Urinary bladder (tissue), 3 donors: ENCODE measurements at regions not wholly inside any gene's neighbourhood (a gene's known extent, or its start where the extent isn't known, plus 50 kb on each side); places are given as distances from the start of the nearest gene placed in this dataset.

ENCODE experiments used
- DNase-seq: peaks from one replicate; pipeline ENCODE4 v3.0.0-alpha.2; 2015; ENCODE audit errors: extremely low spot score
- H3K27ac ChIP-seq: one replicate; pipeline ENCODE4 v1.5.1; 2013; ENCODE audit warnings: low read depth, mild to moderate bottlenecking, moderate library complexity
- H3K36me3 ChIP-seq: one replicate; pipeline ENCODE4 v1.6.1; 2013; ENCODE audit warnings: mild to moderate bottlenecking, moderate library complexity; ENCODE audit not compliant: insufficient read depth
- H3K4me1 ChIP-seq: one replicate; pipeline ENCODE4 v1.6.1; 2013; ENCODE audit warnings: mild to moderate bottlenecking, moderate library complexity; ENCODE audit not compliant: insufficient read depth
- H3K4me3 ChIP-seq: one replicate; pipeline ENCODE4 v1.5.1; 2013; ENCODE audit warnings: low read depth, low read length
- WGBS: extraction: QIAGEN DNeasy Blood & Tissue Kit; methylation state at CpG from one replicate; pipeline ENCODE4 v1.1.7; 2013; 5-methylcytosine and 5-hydroxymethylcytosine counted together
- donor health status: healthy with polysubstance abuse.
- donor health status: healthy.

- no peaks in the 10 kb centered on the region for H3K36me3 ChIP-seq
- no peak overlapping the region for H3K27ac ChIP-seq
- H3K4me3 ChIP-seq = no peak overlapping the region
- 97% methylated on average over 1 of the region's 1 CpG for WGBS
- DNase-seq = no peak
- H3K4me1 ChIP-seq = no peaks in the 10 kb centered on the region
These were observed 411.8 kb upstream of the PTBP2 start for GRCh38 chr1:96309783-96310182.

GRCh38 chr1:96313216-96313615 lies 408.4 kb upstream of the PTBP2 start:
- H3K4me1 ChIP-seq = no peaks in the 10 kb centered on the region
- DNase-seq = no peak
- no peaks in the 10 kb centered on the region for H3K36me3 ChIP-seq
- H3K4me3 ChIP-seq = no peak overlapping the region
- H3K27ac ChIP-seq = no peak overlapping the region
- 97% methylated on average over 1 of the region's 1 CpG for WGBS

GRCh38 chr1:96329121-96329520 lies 392.5 kb upstream of the PTBP2 start:
- DNase-seq = no peak
- Histone ChIP-seq H3K36me3 (no peaks in the 10 kb centered on the region), H3K4me1 (no peaks in the 10 kb centered on the region), H3K27ac (no peak overlapping the region), H3K4me3 (no peak overlapping the region)
- WGBS = 67% methylated on average over 4 of the region's 4 CpGs

- Histone ChIP-seq H3K27ac (no peak overlapping the region), H3K4me1 (no peaks in the 10 kb centered on the region), H3K4me3 (no peak overlapping the region), H3K36me3 (no peaks in the 10 kb centered on the region)
- DNase-seq = no peak
- WGBS = 89% methylated on average over 3 of the region's 3 CpGs
These were observed 390.0 kb upstream of the PTBP2 start for GRCh38 chr1:96331596-96331995.

GRCh38 chr1:96333522-96334235 lies 387.9 kb upstream of the PTBP2 start:
- 78% methylated on average over 4 of the region's 4 CpGs for WGBS

GRCh38 chr1:96334236-96334557 lies 387.4 kb upstream of the PTBP2 start:
- Histone ChIP-seq H3K4me1 (no peaks in the 10 kb centered on the region), H3K27ac (no peak overlapping the region), H3K36me3 (no peaks in the 10 kb centered on the region), H3K4me3 (no peak overlapping the region)
- 96% methylated on average over 4 of the region's 4 CpGs for WGBS
- no peak for DNase-seq

More at GRCh38 chr1:96333522-96334235, 387.9 kb upstream of the PTBP2 start:
- no peak overlapping the region for H3K4me3 ChIP-seq
- H3K36me3 ChIP-seq = no peaks in the 10 kb centered on the region
- no peaks in the 10 kb centered on the region for H3K4me1 ChIP-seq
- H3K27ac ChIP-seq = no peak overlapping the region
- DNase-seq = no peak

DNA sequence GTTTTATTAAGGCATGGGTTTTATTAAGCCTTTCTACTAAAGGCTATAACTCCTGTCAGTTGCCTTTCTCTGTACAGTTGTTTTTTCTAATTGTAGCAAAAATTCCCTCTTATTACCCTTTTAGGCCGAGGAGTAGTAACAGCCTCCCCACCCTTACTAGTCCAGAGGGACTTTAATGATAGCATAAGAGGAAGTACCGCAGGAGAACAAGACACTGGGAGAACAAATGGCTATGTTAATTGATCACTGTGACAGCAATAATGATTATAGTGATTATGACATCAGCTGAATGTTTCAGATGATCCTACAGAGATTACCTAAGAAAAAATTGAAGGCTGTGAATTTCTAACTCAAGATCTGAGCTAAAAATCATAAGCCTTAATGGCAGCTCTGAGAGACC lies 383.0 kb upstream of the PTBP2 start:
- Histone ChIP-seq H3K4me3 (no peak overlapping the region), H3K27ac (no peak overlapping the region), H3K36me3 (no peaks in the 10 kb centered on the region), H3K4me1 (no peaks in the 10 kb centered on the region)
- 76% methylated on average over 2 of the region's 2 CpGs for WGBS
- no peak for DNase-seq

GRCh38 chr1:96340686-96341085 lies 380.9 kb upstream of the PTBP2 start:
- no peak overlapping the region for H3K4me3 ChIP-seq
- no peak for DNase-seq
- H3K27ac ChIP-seq = no peak overlapping the region
- H3K36me3 ChIP-seq = no peaks in the 10 kb centered on the region
- H3K4me1 ChIP-seq = no peaks in the 10 kb centered on the region

- no peaks in the 10 kb centered on the region for H3K4me1 ChIP-seq
- H3K36me3 ChIP-seq = no peaks in the 10 kb centered on the region
- no peak overlapping the region for H3K27ac ChIP-seq
- DNase-seq = no peak
- H3K4me3 ChIP-seq = no peak overlapping the region
These were observed 374.9 kb upstream of the PTBP2 start for GRCh38 chr1:96346719-96347118.

DNA sequence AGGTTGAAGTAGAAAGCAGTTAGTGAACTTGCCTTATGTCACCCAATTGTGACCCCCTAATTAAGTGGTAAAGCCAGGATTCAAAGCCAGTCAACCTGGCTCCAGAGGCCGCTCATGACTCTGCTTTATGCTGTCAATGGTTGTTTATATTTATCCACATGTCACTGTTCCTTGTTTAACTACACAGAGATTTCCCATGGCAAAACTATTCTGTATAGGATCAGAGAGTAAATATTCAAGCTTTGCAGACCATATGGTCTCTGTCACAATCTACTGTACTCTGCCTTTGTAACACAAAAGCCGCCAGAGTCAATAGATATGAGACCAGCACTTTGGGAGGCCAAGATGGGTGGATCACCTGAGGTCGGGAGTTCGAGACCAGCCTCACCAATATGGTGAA lies 371.7 kb upstream of the PTBP2 start:
- Histone ChIP-seq H3K27ac (no peak overlapping the region), H3K4me3 (no peak overlapping the region), H3K4me1 (no peaks in the 10 kb centered on the region), H3K36me3 (no peaks in the 10 kb centered on the region)
- DNase-seq = no peak
- 80% methylated on average over 4 of the region's 4 CpGs for WGBS

- Histone ChIP-seq H3K4me1 (no peaks in the 10 kb centered on the region), H3K36me3 (no peaks in the 10 kb centered on the region), H3K27ac (no peak overlapping the region), H3K4me3 (no peak overlapping the region)
- DNase-seq = no peak
- WGBS = 79% methylated on average over 2 of the region's 2 CpGs
These were observed 368.9 kb upstream of the PTBP2 start for GRCh38 chr1:96352733-96353132.

DNA sequence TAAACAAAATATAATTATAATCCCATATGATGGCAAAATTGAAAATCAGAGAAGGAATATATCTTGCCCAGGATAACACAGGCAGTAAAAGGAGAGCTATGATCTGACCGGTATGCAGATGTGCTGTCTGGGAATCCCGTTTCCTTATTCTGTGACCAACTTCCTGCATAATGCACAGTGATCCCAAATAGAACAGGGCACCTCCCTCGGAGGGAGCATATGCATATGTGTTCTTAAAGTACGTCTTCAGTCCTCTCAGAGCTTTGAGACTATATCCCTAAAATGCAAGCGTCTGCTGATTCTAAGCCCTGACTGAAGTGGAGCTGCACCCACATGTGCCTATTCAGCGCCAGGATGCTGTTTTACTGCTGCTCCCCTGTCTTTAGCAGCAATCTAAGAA lies 366.1 kb upstream of the PTBP2 start:
- Histone ChIP-seq H3K4me3 (no peak overlapping the region), H3K4me1 (no peaks in the 10 kb centered on the region), H3K27ac (no peak overlapping the region), H3K36me3 (no peaks in the 10 kb centered on the region)
- DNase-seq = no peak
- 68% methylated on average over 6 of the region's 6 CpGs for WGBS

GRCh38 chr1:96355961-96356360 lies 365.6 kb upstream of the PTBP2 start:
- DNase-seq = no peak
- H3K36me3 ChIP-seq = no peaks in the 10 kb centered on the region
- H3K4me1 ChIP-seq = no peaks in the 10 kb centered on the region
- H3K4me3 ChIP-seq = no peak overlapping the region
- no peak overlapping the region for H3K27ac ChIP-seq
- 90% methylated on average over 2 of the region's 2 CpGs for WGBS

DNA sequence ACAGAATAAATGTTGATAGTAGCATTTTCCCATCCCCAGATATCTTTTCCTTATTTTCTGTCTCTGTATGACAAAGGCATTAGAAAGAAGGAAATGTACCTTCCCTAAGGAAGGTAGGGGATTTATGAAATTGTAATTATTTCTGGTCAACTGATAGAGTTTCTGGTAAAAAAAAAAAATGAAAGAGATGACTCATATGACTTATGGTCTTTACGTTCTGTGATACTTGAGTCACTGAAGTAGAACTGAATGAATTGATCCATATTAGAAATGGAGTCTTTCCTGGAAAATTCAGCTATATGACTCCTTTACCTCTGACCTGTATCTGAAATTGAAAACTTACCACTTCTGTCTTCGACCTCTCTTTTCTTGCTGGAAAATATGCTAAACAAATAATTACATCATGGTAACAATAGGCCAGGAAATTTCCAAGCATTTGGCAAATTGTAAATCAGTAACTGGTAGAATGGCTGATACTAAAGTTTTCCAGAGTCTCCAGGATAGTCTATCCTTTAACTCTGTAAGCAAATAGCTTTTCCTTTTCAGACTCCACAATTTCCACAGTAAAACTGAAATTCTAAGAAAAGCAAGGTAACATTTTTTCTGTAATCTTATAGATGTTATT lies 364.3 kb upstream of the PTBP2 start:
- Histone ChIP-seq H3K36me3 (no peaks in the 10 kb centered on the region), H3K27ac (no peak overlapping the region), H3K4me3 (no peak overlapping the region), H3K4me1 (no peaks in the 10 kb centered on the region)
- no peak for DNase-seq
- 81% methylated on average over 2 of the region's 2 CpGs for WGBS

GRCh38 chr1:96358057-96358456 lies 363.5 kb upstream of the PTBP2 start:
- no peaks in the 10 kb centered on the region for H3K4me1 ChIP-seq
- H3K27ac ChIP-seq = no peak overlapping the region
- H3K4me3 ChIP-seq = no peak overlapping the region
- H3K36me3 ChIP-seq = no peaks in the 10 kb centered on the region
- 84% methylated on average over 3 of the region's 3 CpGs for WGBS
- DNase-seq = no peak
